B cell (primary cell): ENCODE measurements at regions not wholly inside any gene's neighbourhood (a gene's known extent, or its start where the extent isn't known, plus 50 kb on each side); places are given as distances from the start of the nearest gene placed in this dataset.
"Not testable (repeated sequence)": the region's sequence is repeated elsewhere in the genome, so short reads cannot be mapped to it uniquely, and the experiment has no call there.

Experiments used
- ATAC-seq: fragments of 200-7000 bp; cut with Tn5 transposase; one replicate; pipeline ENCODE4 v1.10.0; 2021; ENCODE audit warnings: low read depth, mild to moderate bottlenecking, moderate number of reproducible peaks, moderate library complexity
- CTCF ChIA-PET: fragments of 350-600 bp; sonication (Branson Sonifier 250); formaldehyde crosslinking; loops from one replicate; lab custom pipeline; 2021; ENCODE audit warnings: antibody characterized with exemption, inconsistent platforms; lab: Charles Lee
- POLR2A ChIA-PET: fragments of 350-600 bp; sonication (Branson Sonifier 250); formaldehyde crosslinking; loops from one replicate; lab custom pipeline; 2021; ENCODE audit warnings: antibody characterized with exemption; lab: Charles Lee
- DNase-seq: peaks from one replicate; pipeline ENCODE4 v3.0.0; 2013
- H2AFZ ChIP-seq: 2 replicates; pipeline ENCODE4 v1.6.1; 2012; ENCODE audit warnings: mild to moderate bottlenecking, low read depth, low read length; ENCODE audit not compliant: insufficient read depth, poor library complexity, severe bottlenecking
- H3K27ac ChIP-seq, 2 donors: 1 replicate in 1 of 2; 2 replicates in 1 of 2; pipeline ENCODE4 v1.5.1; 2012 to 2013; ENCODE audit warnings: low read length in 2 of 2, mild to moderate bottlenecking in 2 of 2, moderate library complexity in 1 of 2
- H3K27me3 ChIP-seq, 4 experiments: fragments of 200-600 bp in 1 of 4; sonication (generic) in 1 of 4; replicated peaks in 1 of 4; 1 replicate in 2 of 4; 2 replicates in 2 of 4; pipeline versions ENCODE4 v1.6.1 to v1.7.0; 2013 to 2016; ENCODE audit warnings: low read length in 3 of 4, mild to moderate bottlenecking in 2 of 4, mixed read lengths in 1 of 4, moderate library complexity in 1 of 4; ENCODE audit not compliant: insufficient read depth in 4 of 4, control insufficient read depth in 3 of 4; ENCODE audit errors: control extremely low read depth in 1 of 4
- H3K36me3 ChIP-seq, 2 experiments: replicated peaks in 1 of 2; 1 replicate in 1 of 2; 2 replicates in 1 of 2; pipeline versions ENCODE4 v1.6.1 to v1.7.1; 2013; ENCODE audit warnings: low read length in 1 of 2; ENCODE audit not compliant: insufficient read depth in 2 of 2, control insufficient read depth in 1 of 2; ENCODE audit errors: control extremely low read depth in 1 of 2, extremely low read depth in 1 of 2
- H3K4me1 ChIP-seq, 2 donors: fragments of 200-600 bp in 1 of 2; sonication (generic) in 1 of 2; 1 replicate in 1 of 2; 2 replicates in 1 of 2; pipeline versions ENCODE4 v1.5.1 to v1.6.1; 2013 to 2017; ENCODE audit warnings: low read length in 2 of 2; ENCODE audit not compliant: control insufficient read depth in 2 of 2, insufficient read depth in 2 of 2
- H3K4me2 ChIP-seq: replicated peaks from 2 replicates; pipeline ENCODE3; 2012; ENCODE audit warnings: mild to moderate bottlenecking, low read depth, low read length; ENCODE audit not compliant: poor library complexity, severe bottlenecking
- H3K4me3 ChIP-seq, 5 experiments: fragments of 200-600 bp in 1 of 5; sonication (generic) in 1 of 5; 1 replicate in 3 of 5; 2 replicates in 2 of 5; pipeline versions ENCODE4 v1.5.1 to v1.7.0; 2011 to 2016; ENCODE audit warnings: low read length in 4 of 5, mild to moderate bottlenecking in 4 of 5, low read depth in 2 of 5, control low read depth in 1 of 5, moderate library complexity in 1 of 5; ENCODE audit not compliant: insufficient read depth in 1 of 5; ENCODE audit errors: control extremely low read depth in 1 of 5, extremely low read depth in 1 of 5
- H3K79me2 ChIP-seq: fragments of 200-600 bp; sonication (generic); one replicate; pipeline ENCODE4 v1.6.0; 2016; ENCODE audit warnings: low read length; ENCODE audit not compliant: control insufficient read depth, insufficient read depth
- H3K9ac ChIP-seq: fragments of 200-600 bp; sonication (generic); 2 replicates; pipeline ENCODE4 v1.6.1; 2017; ENCODE audit warnings: mild to moderate bottlenecking, low read length, moderate library complexity
- H3K9me3 ChIP-seq, 3 donors: one replicate each; pipeline versions ENCODE4 v1.6.1 to v1.7.1; 2013; ENCODE audit warnings: low read length in 2 of 3; ENCODE audit not compliant: control insufficient read depth in 2 of 3, insufficient read depth in 1 of 3; ENCODE audit errors: control extremely low read depth in 1 of 3
- H4K20me1 ChIP-seq: 2 replicates; pipeline ENCODE4 v1.6.0; 2012; ENCODE audit warnings: mild to moderate bottlenecking, low read length; ENCODE audit not compliant: insufficient read depth, control insufficient read depth, poor library complexity, severe bottlenecking
- H3K27ac Mint-ChIP-seq: one replicate; pipeline ENCODE4 v1.8.0; 2021; ENCODE audit warnings: mixed read lengths
- H3K27me3 Mint-ChIP-seq: one replicate; pipeline ENCODE4 v1.8.0; 2021; ENCODE audit warnings: mixed read lengths
- H3K4me1 Mint-ChIP-seq: one replicate; pipeline ENCODE4 v1.8.0; 2021; ENCODE audit warnings: mixed read lengths
- H3K4me3 Mint-ChIP-seq: one replicate; pipeline ENCODE4 v1.8.0; 2021; ENCODE audit warnings: mixed read lengths
- H3K9me3 Mint-ChIP-seq: one replicate; pipeline ENCODE4 v1.8.0; 2022; ENCODE audit warnings: mixed read lengths; ENCODE audit not compliant: insufficient read depth
- EZH2 ChIP-seq: IDR thresholded peaks from 2 replicates; pipeline ENCODE4 v1.6.1; 2012; ENCODE audit warnings: borderline replicate concordance, low read depth, mild to moderate bottlenecking, moderate library complexity, low read length; ENCODE audit not compliant: insufficient read depth, poor library complexity, severe bottlenecking
- WGBS: methylation state at CpG from one replicate; pipeline ENCODE4 v1.1.5; 2013; ENCODE audit warnings: missing lambda C conversion rate; ENCODE audit not compliant: insufficient coverage; 5-methylcytosine and 5-hydroxymethylcytosine counted together
- intact Hi-C: fragments of 100-400 bp; cut with micrococcal nuclease; formaldehyde crosslinking; loops from one replicate; pipeline ENCODE4 v1.10.0; 2022
- TF ChIP-seq, protein P1 (sequence below): fragments of 200-600 bp; IDR thresholded peaks from one replicate; pipeline ENCODE4 v1.8.0; 2022; ENCODE audit warnings: antibody characterized with exemption, mild to moderate bottlenecking

DNA sequence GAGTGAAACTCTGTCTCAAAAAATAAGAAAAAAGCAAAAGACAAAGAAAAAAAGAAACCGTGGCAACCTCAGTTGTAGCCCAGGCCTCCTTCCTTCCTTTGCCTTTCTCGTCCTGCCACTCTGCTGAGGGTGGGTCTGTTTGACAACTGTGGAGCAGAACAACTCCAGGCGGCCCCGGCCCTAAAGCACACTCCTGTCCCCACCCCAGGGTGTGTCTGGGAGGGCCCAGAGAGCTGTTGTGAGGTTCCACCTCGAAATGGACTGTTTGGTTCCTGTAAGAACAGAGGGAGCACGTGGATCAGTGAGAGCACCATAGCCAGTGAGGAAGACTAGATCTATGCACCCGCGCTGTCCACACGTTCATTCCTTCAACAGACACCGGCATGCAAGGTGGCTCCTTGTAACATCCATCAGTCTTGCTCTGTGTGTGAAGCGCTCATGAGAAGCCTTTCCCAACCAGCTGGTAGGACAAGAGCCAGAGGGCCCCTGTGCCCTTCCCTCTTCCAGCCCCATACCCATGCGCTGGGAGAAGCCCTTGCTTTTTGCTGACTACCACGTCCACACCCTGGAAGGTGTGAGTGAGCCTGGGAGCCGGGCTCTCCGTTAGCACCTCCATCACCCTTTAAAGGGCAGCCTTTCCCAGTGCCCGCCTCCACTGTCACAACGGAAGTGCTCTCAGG, 61.6 kb downstream of the SOWAHC start:
- H4K20me1 ChIP-seq = no peaks in the 10 kb centered on the region
- no peak overlapping the region for H2AFZ ChIP-seq
- no peaks in the 10 kb centered on the region for H3K4me1 ChIP-seq
- H3K79me2 ChIP-seq = no peaks in the 10 kb centered on the region
- no peak for TF ChIP-seq EZH2
- TF ChIP-seq, protein P1, sequence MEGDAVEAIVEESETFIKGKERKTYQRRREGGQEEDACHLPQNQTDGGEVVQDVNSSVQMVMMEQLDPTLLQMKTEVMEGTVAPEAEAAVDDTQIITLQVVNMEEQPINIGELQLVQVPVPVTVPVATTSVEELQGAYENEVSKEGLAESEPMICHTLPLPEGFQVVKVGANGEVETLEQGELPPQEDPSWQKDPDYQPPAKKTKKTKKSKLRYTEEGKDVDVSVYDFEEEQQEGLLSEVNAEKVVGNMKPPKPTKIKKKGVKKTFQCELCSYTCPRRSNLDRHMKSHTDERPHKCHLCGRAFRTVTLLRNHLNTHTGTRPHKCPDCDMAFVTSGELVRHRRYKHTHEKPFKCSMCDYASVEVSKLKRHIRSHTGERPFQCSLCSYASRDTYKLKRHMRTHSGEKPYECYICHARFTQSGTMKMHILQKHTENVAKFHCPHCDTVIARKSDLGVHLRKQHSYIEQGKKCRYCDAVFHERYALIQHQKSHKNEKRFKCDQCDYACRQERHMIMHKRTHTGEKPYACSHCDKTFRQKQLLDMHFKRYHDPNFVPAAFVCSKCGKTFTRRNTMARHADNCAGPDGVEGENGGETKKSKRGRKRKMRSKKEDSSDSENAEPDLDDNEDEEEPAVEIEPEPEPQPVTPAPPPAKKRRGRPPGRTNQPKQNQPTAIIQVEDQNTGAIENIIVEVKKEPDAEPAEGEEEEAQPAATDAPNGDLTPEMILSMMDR = no peak
- no peaks in the 10 kb centered on the region for H3K4me1 Mint-ChIP-seq
- no peak overlapping the region for H3K9ac ChIP-seq
- WGBS = 87% methylated on average over 14 of the region's 17 CpGs
- H3K9me3 ChIP-seq = no peaks in the 10 kb centered on the region
- no peak for ATAC-seq
- H3K36me3 ChIP-seq = no peaks in the 10 kb centered on the region
- H3K9me3 Mint-ChIP-seq = no peaks in the 10 kb centered on the region
- no peaks in the 10 kb centered on the region for H3K27me3 ChIP-seq
- intact Hi-C loops = no loop called here
- H3K4me2 ChIP-seq = no peak overlapping the region
- H3K4me3 ChIP-seq = no peak overlapping the region
- H3K27me3 Mint-ChIP-seq = peaks cover 10% of the 10 kb centered on the region
- H3K27ac ChIP-seq = no peak overlapping the region
- H3K4me3 Mint-ChIP-seq = no peak overlapping the region
- ChIA-PET CTCF (no interaction called here), POLR2A (no interaction called here)
- no peak for DNase-seq
- H3K27ac Mint-ChIP-seq = no peak overlapping the region

DNA sequence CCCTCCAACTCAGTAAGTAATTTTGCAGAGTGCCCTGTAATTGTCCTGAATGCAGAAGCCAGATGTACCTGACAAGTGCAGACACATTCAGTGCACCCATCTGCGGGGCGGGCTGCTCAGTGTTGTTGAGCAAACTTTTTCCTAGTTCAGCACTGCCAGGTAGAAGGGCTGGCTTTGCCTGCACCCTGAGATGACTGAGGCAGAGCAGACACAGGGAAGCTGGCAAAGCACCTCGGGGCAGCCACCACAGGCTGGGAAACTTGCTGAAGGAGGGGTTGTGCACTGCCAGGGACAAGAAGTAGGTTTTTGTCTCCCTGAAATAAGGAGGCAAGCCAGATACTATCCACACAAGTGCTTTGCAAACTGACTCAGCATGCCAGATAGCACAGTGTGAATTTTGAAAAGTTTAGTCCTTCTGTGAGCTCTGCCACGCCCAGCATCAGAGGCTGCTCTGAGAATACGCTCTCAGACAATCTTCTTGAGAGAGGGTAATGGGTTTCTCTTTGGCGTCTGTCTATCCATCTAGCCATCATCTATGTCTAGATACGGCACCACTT, 62.3 kb downstream of the SOWAHC start:
- Histone ChIP-seq H3K9me3 (no peaks in the 10 kb centered on the region), H2AFZ (no peak overlapping the region), H3K9ac (no peak overlapping the region), H3K4me1 (no peaks in the 10 kb centered on the region), H3K27ac (no peak overlapping the region), H3K4me2 (no peak overlapping the region), H3K36me3 (no peaks in the 10 kb centered on the region), H3K27me3 (no peaks in the 10 kb centered on the region), H3K4me3 (no peak overlapping the region), H3K79me2 (no peaks in the 10 kb centered on the region), H4K20me1 (no peaks in the 10 kb centered on the region)
- no peak for DNase-seq
- Mint-ChIP-seq H3K27ac (no peak overlapping the region), H3K4me3 (no peak overlapping the region), H3K9me3 (no peaks in the 10 kb centered on the region), H3K4me1 (no peaks in the 10 kb centered on the region), H3K27me3 (peaks cover 10% of the 10 kb centered on the region)
- CTCF ChIA-PET = no interaction called here
- POLR2A ChIA-PET = no interaction called here
- intact Hi-C loops = no loop called here
- ATAC-seq = no peak
- WGBS = 84% methylated on average over 3 of the region's 7 CpGs
- no peak for TF ChIP-seq EZH2

DNA sequence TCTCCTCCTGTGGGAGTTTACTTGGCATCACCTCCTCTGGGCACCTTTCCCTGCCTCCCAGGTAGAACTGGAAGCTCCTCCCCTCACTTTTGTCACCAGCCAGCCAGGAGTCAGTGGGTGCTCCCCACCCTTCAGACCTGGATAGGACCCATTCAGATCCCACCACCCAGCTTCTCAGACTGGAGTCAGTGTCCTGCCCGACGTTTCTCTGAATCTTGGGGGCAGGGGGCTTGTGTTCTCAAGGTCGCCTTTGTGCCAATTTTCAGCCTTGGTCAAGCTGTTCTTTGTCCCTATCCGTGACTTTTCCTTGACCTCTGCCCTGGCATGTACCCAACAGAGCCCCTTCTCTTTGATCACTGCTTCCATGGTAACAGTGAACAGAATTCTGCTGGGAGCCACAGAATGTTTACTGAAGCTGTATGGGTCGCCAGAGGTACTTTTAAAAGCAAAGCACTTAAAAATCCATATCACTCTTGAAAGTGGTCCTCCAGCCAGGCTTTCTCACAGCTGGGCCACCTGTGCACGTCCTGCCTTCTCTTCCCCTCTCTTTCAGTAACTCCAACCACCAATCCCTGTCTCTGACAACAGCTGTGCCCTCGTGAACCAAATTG, 63.1 kb downstream of the SOWAHC start:
- H3K4me1 ChIP-seq, H3K9me3 ChIP-seq, DNase-seq, H3K27me3 ChIP-seq, H3K4me3 Mint-ChIP-seq, CTCF ChIA-PET, H3K79me2 ChIP-seq, H3K4me1 Mint-ChIP-seq, POLR2A ChIA-PET, H3K36me3 ChIP-seq, H3K4me3 ChIP-seq, H3K27ac ChIP-seq, intact Hi-C loops, H3K27ac Mint-ChIP-seq, H3K9ac ChIP-seq, H2AFZ ChIP-seq, ATAC-seq, H3K9me3 Mint-ChIP-seq, H4K20me1 ChIP-seq, H3K4me2 ChIP-seq: not testable (repeated sequence)
- 83% methylated on average over 5 of the region's 7 CpGs for WGBS
- peaks cover 10% of the 10 kb centered on the region for H3K27me3 Mint-ChIP-seq
